Parathyroid adenoma (tissue), 2 donors: ENCODE measurements at regions not wholly inside any gene's neighbourhood (a gene's known extent, or its start where the extent isn't known, plus 50 kb on each side); places are given as distances from the start of the nearest gene placed in this dataset.

Source experiments
- H2AFZ ChIP-seq: fragments of 300-600 bp; sonication (generic); one replicate; pipeline ENCODE4 v1.7.0; 2017; ENCODE audit warnings: antibody characterized with exemption, mild to moderate bottlenecking
- H3K27ac ChIP-seq: fragments of 300-600 bp; sonication (generic); one replicate; pipeline ENCODE4 v1.7.0; 2017
- H3K27me3 ChIP-seq: fragments of 300-600 bp; sonication (generic); one replicate; pipeline ENCODE4 v1.7.0; 2017; ENCODE audit warnings: low read length; ENCODE audit not compliant: control insufficient read depth, insufficient read depth
- H3K36me3 ChIP-seq: fragments of 300-600 bp; sonication (generic); one replicate; pipeline ENCODE4 v1.7.0; 2017; ENCODE audit warnings: low read length; ENCODE audit not compliant: control insufficient read depth, insufficient read depth
- H3K4me1 ChIP-seq: fragments of 300-600 bp; sonication (generic); one replicate; pipeline ENCODE4 v1.7.0; 2017; ENCODE audit warnings: control low read depth
- H3K4me2 ChIP-seq: fragments of 300-600 bp; sonication (generic); one replicate; pipeline ENCODE4 v1.7.0; 2017; ENCODE audit warnings: low read length
- H3K4me3 ChIP-seq: fragments of 300-600 bp; sonication (generic); one replicate; pipeline ENCODE4 v1.7.0; 2017; ENCODE audit warnings: low read depth, low read length
- H3K79me2 ChIP-seq: fragments of 300-600 bp; sonication (generic); one replicate; pipeline ENCODE4 v1.7.0; 2017; ENCODE audit warnings: control low read depth
- H3K9ac ChIP-seq: fragments of 300-600 bp; sonication (generic); one replicate; pipeline ENCODE4 v1.7.0; 2017; ENCODE audit warnings: mild to moderate bottlenecking
- H3K9me3 ChIP-seq: fragments of 300-600 bp; sonication (generic); one replicate; pipeline ENCODE4 v1.7.0; 2017; ENCODE audit warnings: low read length; ENCODE audit not compliant: control insufficient read depth
- CTCF ChIP-seq: fragments of 300-600 bp; sonication (generic); IDR thresholded peaks from one replicate; pipeline ENCODE4 v1.7.0; 2017; ENCODE audit warnings: antibody characterized with exemption, mild to moderate bottlenecking
- donor health status: primary hyperparathyroidism.

GRCh38 chr9:129349665-129349947, 171.5 kb upstream of the IER5L start:
- Histone ChIP-seq H3K36me3 (no peaks in the 10 kb centered on the region), H3K4me3 (no peak overlapping the region), H3K9me3 (no peaks in the 10 kb centered on the region), H3K4me1 (no peaks in the 10 kb centered on the region), H3K27me3 (no peaks in the 10 kb centered on the region), H3K27ac (no peak overlapping the region), H3K9ac (no peak overlapping the region), H2AFZ (no peak overlapping the region), H3K4me2 (no peak overlapping the region), H3K79me2 (no peaks in the 10 kb centered on the region)
- TF ChIP-seq CTCF = no peak

GRCh38 chr9:129348890-129349664, 171.0 kb upstream of the IER5L start:
- no peak for TF ChIP-seq CTCF
- H3K4me3 ChIP-seq = no peak overlapping the region
- H3K27ac ChIP-seq = no peak overlapping the region
- no peak overlapping the region for H2AFZ ChIP-seq
- no peak overlapping the region for H3K9ac ChIP-seq
- H3K9me3 ChIP-seq = no peaks in the 10 kb centered on the region
- H3K4me1 ChIP-seq = no peaks in the 10 kb centered on the region
- H3K79me2 ChIP-seq = no peaks in the 10 kb centered on the region
- no peaks in the 10 kb centered on the region for H3K36me3 ChIP-seq
- no peaks in the 10 kb centered on the region for H3K27me3 ChIP-seq
- no peak overlapping the region for H3K4me2 ChIP-seq

- Histone ChIP-seq H2AFZ (no peak overlapping the region), H3K4me3 (no peak overlapping the region), H3K4me2 (no peak overlapping the region), H3K36me3 (no peaks in the 10 kb centered on the region), H3K27me3 (no peaks in the 10 kb centered on the region), H3K4me1 (no peaks in the 10 kb centered on the region), H3K27ac (no peak overlapping the region), H3K9ac (no peak overlapping the region), H3K9me3 (no peaks in the 10 kb centered on the region), H3K79me2 (no peaks in the 10 kb centered on the region)
- TF ChIP-seq CTCF = no peak
These were observed 169.5 kb upstream of the IER5L start for GRCh38 chr9:129347316-129348120.

GRCh38 chr9:129346046-129346445, 168.0 kb upstream of the IER5L start:
- Histone ChIP-seq H3K9me3 (no peaks in the 10 kb centered on the region), H3K36me3 (no peaks in the 10 kb centered on the region), H3K4me2 (no peak overlapping the region), H3K27ac (no peak overlapping the region), H3K4me3 (no peak overlapping the region), H3K4me1 (no peaks in the 10 kb centered on the region), H3K9ac (no peak overlapping the region), H3K27me3 (no peaks in the 10 kb centered on the region), H3K79me2 (no peaks in the 10 kb centered on the region), H2AFZ (no peak overlapping the region)
- TF ChIP-seq CTCF = no peak
